ENCODE measurements at regions not wholly inside any gene's neighbourhood (a gene's known extent, or its start where the extent isn't known, plus 50 kb on each side); places are given as distances from the start of the nearest gene placed in this dataset.

- TF ChIP-seq EZH2 (IDR thresholded peaks at IDR 0.05; ENCODE audit: low read length, unreplicated experiment) (no peak), CTCF (conservative IDR thresholded peaks at IDR 0.05; ENCODE audit: low read depth, low read length) (peak; percentile 77), EZH2phosphoT487 (IDR thresholded peaks at IDR 0.05; ENCODE audit: borderline replicate concordance, low read length) (no peak)
These were observed 648.5 kb upstream of the LRRN3 start for GRCh38 chr7:110442381-110442837.

Data from PC-3 (cell line).